BJ (cell line): ENCODE measurements at regions not wholly inside any gene's neighbourhood (a gene's known extent, or its start where the extent isn't known, plus 50 kb on each side); places are given as distances from the start of the nearest gene placed in this dataset.

Experiments used
- CTCF ChIA-PET: fragments of 350-600 bp; formaldehyde crosslinking; extraction: SDS; loops from one replicate; lab custom pipeline; 2021; ENCODE audit warnings: antibody characterized with exemption, inconsistent platforms; lab: Yijun Ruan, JAX
- POLR2A ChIA-PET: fragments of 300-600 bp; sonication (Branson Sonifier 250); formaldehyde crosslinking; extraction: SDS; loops from one replicate; lab custom pipeline; 2021; ENCODE audit warnings: antibody characterized with exemption; lab: Charles Lee
- DNase-seq: peaks from one replicate; pipeline ENCODE4 v3.0.0-alpha.2; 2011; ENCODE audit warnings: low read depth
- H3K27me3 ChIP-seq: 2 replicates; pipeline ENCODE4 v1.6.0; 2011; ENCODE audit warnings: low read length; ENCODE audit not compliant: control insufficient read depth, insufficient read depth
- H3K36me3 ChIP-seq: 2 replicates; pipeline ENCODE4 v1.5.1; 2011; ENCODE audit warnings: low read length; ENCODE audit not compliant: control insufficient read depth, insufficient read depth
- H3K4me3 ChIP-seq: 2 replicates; pipeline ENCODE4 v1.5.1; 2011; ENCODE audit warnings: low read depth, mild to moderate bottlenecking, control low read depth, low read length
- CTCF ChIP-seq: IDR thresholded peaks from 2 replicates; pipeline ENCODE4 v1.5.1; 2011; ENCODE audit warnings: low read depth, mild to moderate bottlenecking, control low read depth, inconsistent platforms, low read length, moderate library complexity; ENCODE audit not compliant: insufficient read depth

DNA sequence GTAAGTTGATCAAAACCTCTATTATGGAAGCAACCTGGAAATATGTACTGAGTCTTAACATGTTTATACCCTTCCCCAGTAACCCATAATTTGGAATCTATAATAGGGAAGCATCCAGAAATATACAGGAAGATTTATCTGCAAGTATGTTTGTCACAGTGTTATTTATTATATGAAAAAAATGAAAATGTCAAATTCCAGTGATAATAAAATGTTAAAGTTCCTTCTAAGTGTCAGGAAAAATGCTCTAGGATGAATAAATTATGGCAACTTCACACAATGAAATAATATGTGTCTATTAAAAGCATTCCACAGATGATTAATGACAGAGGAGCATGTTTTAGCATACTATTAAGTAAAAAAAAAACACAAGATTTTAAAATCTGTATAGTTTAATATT, 202.3 kb upstream of the PRNP start:
- no peak for DNase-seq
- H3K36me3 ChIP-seq: no peaks in the 10 kb centered on the region
- no peak overlapping the region for H3K4me3 ChIP-seq
- no peaks in the 10 kb centered on the region for H3K27me3 ChIP-seq
- ChIA-PET CTCF (interaction anchor here (1.0 kb wide), 1 partner anchor 21 kb away, joined by 5 read pairs; no protein-coding TSS in a partner anchor), POLR2A (no interaction called here)
- no peak for TF ChIP-seq CTCF

- POLR2A ChIA-PET: no interaction called here
- no peak for DNase-seq
- no peak overlapping the region for H3K4me3 ChIP-seq
- TF ChIP-seq CTCF: no peak
- CTCF ChIA-PET: no interaction called here
- H3K27me3 ChIP-seq: no peaks in the 10 kb centered on the region
- H3K36me3 ChIP-seq: no peaks in the 10 kb centered on the region
Observed at GRCh38 chr20:4483486-4483885, 202.8 kb upstream of the PRNP start.

DNA sequence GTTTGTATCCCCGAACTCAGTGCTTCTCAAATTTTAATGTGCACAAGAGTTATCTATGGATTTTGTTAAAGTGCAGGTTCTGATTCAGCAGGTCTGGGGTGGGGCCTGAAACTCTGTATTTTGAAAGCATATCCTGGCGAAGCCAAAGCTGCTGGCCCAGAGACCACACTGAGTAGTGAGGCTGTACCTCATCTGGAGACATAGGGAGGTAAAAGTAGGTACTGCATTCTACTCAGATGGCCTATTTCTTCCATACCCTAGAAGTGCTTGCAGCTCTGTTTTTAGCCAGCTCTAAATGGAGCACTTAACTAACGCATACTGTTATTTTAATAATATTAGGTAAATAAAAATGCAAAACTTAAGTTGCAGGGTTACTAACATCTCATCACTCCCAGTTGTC, 206.2 kb upstream of the PRNP start:
- no peak for TF ChIP-seq CTCF
- DNase-seq: no peak
- no peak overlapping the region for H3K4me3 ChIP-seq
- ChIA-PET POLR2A (interaction anchor here (0.6 kb wide), 1 partner anchor 9 kb away, joined by 10 read pairs; no protein-coding TSS in a partner anchor), CTCF (interaction anchor here (1.3 to 2.0 kb wide), 2 partner anchors 10 to 26 kb away, joined by 3 to 4 read pairs; no protein-coding TSS in a partner anchor)
- H3K36me3 ChIP-seq: no peaks in the 10 kb centered on the region
- H3K27me3 ChIP-seq: no peaks in the 10 kb centered on the region

DNA sequence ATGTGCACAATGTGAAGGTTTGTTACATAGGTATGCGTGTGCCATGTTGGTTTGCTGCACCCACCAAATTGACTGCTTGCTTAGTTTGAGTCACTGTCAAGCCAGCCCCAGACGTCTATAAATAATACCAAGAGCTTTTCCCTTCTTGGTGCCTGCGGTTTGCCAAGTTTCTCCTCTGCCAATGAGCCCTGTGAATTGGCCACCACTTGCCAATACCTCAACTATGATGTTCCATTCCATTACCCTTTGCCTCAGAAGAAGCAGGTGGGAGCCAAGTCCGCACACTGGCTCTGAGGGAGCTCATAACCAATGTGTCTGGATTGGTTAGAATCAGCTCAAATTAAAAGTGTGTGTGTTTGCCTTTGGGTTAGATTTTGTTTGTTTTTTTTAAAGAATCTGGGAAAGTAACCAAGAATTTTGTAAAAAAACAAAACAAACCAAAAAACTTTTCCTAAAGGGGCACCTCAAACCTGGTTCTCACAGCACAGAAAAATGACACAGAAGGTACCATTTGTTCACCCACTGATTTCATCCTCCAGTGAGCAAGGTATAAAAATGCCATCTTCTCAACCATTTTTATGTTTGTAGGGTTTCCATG, 209.3 kb upstream of the PRNP start:
- CTCF ChIA-PET: no interaction called here
- no peak for TF ChIP-seq CTCF
- H3K27me3 ChIP-seq: no peaks in the 10 kb centered on the region
- H3K4me3 ChIP-seq: no peak overlapping the region
- DNase-seq: no peak
- POLR2A ChIA-PET: no interaction called here
- H3K36me3 ChIP-seq: no peaks in the 10 kb centered on the region

- CTCF ChIA-PET: interaction anchor here (0.9 to 1.0 kb wide), 2 partner anchors 8 to 17 kb away, joined by 3 read pairs; no protein-coding TSS in a partner anchor
- TF ChIP-seq CTCF: no peak
- POLR2A ChIA-PET: no interaction called here
- no peak for DNase-seq
- H3K27me3 ChIP-seq: no peaks in the 10 kb centered on the region
- no peaks in the 10 kb centered on the region for H3K36me3 ChIP-seq
- H3K4me3 ChIP-seq: no peak overlapping the region
Observed at GRCh38 chr20:4472906-4473305, 213.3 kb upstream of the PRNP start.
